Right lobe of liver (tissue), 4 donors: ENCODE measurements at regions not wholly inside any gene's neighbourhood (a gene's known extent, or its start where the extent isn't known, plus 50 kb on each side); places are given as distances from the start of the nearest gene placed in this dataset.

Source experiments
- POLR2A ChIP-seq: fragments of 450-650 bp; IDR thresholded peaks from one replicate; pipeline ENCODE4 v1.6.1; 2017; ENCODE audit warnings: antibody characterized with exemption, mild to moderate bottlenecking
- TF ChIP-seq, protein P1 (sequence below), 4 donors: fragments of 200-600 bp in 3 of 4; fragments of 450-650 bp in 1 of 4; IDR thresholded peaks; one replicate each; pipeline versions ENCODE4 v1.5.1 to v1.8.0; 2016 to 2022; ENCODE audit warnings: antibody characterized with exemption in 4 of 4, mild to moderate bottlenecking in 2 of 4
- donor health status: DM: no; HTN: no; CAD: no.
- donor health status: DM: no; HTN: no; CAD: no.
- donor health status: DM: no; HTN: yes; CAD: no.

DNA sequence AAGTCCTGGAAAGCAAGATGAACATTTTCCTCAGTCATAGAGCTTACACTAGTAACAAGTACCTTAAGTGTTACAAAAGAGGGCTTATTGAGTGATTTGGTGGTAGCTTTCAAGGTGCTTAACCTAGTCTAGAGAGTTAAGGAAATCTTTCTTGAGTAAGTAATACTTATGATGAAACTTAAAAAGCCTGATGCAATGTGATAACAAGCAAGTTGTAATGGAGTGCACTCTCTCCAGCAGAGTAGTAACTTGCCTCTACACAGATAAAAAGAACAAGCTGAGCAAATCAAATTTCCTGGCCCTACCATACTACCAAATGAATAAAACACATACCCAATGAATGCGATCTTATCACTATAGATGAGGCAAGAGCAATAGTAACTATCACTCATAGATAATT lies 639.9 kb upstream of the FBXO33 start:
- TF ChIP-seq, protein P1, sequence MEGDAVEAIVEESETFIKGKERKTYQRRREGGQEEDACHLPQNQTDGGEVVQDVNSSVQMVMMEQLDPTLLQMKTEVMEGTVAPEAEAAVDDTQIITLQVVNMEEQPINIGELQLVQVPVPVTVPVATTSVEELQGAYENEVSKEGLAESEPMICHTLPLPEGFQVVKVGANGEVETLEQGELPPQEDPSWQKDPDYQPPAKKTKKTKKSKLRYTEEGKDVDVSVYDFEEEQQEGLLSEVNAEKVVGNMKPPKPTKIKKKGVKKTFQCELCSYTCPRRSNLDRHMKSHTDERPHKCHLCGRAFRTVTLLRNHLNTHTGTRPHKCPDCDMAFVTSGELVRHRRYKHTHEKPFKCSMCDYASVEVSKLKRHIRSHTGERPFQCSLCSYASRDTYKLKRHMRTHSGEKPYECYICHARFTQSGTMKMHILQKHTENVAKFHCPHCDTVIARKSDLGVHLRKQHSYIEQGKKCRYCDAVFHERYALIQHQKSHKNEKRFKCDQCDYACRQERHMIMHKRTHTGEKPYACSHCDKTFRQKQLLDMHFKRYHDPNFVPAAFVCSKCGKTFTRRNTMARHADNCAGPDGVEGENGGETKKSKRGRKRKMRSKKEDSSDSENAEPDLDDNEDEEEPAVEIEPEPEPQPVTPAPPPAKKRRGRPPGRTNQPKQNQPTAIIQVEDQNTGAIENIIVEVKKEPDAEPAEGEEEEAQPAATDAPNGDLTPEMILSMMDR (IDR thresholded peaks at IDR 0.05) = no peak
- TF ChIP-seq POLR2A = no peak
